IMR-90 (cell line): ENCODE measurements at regions not wholly inside any gene's neighbourhood (a gene's known extent, or its start where the extent isn't known, plus 50 kb on each side); places are given as distances from the start of the nearest gene placed in this dataset.

Experiments used
- ATAC-seq: fragments of 200-7000 bp; cut with Tn5 transposase; 2 replicates; pipeline ENCODE4 v1.9.1; 2020; ENCODE audit warnings: low read depth, mild to moderate bottlenecking, moderate library complexity
- BruUV-seq: library from RNA; stranded (reverse); fragments of 400-500 nt; replicated peaks from 2 replicates; lab custom pipeline; 2021; lab: Mats Ljungman, UMichigan
- CTCF ChIA-PET: fragments of 300-600 bp; formaldehyde crosslinking; extraction: SDS; loops from one replicate; lab custom pipeline; 2021; ENCODE audit warnings: antibody characterized with exemption; lab: Yijun Ruan, JAX
- POLR2A ChIA-PET: fragments of 300-600 bp; sonication (Branson Sonifier 250); formaldehyde crosslinking; loops from one replicate; lab custom pipeline; 2022; ENCODE audit warnings: antibody characterized with exemption; ENCODE audit not compliant: unreplicated experiment; lab: Charles Lee
- DNase-seq: peaks from one replicate; pipeline ENCODE4 v3.0.0; 2013
- H2AFZ ChIP-seq: replicated peaks from 2 replicates; pipeline ENCODE3; 2013; ENCODE audit warnings: low read length, mild to moderate bottlenecking; ENCODE audit not compliant: poor library complexity
- H2AK5ac ChIP-seq: 2 replicates; pipeline ENCODE4 v1.6.1; 2013; ENCODE audit warnings: low read depth, low read length, inconsistent platforms
- H2AK9ac ChIP-seq: replicated peaks from 2 replicates; pipeline ENCODE3; 2013; ENCODE audit warnings: mild to moderate bottlenecking, low read depth, low read length, moderate library complexity; ENCODE audit not compliant: poor library complexity
- H2BK120ac ChIP-seq: 2 replicates; pipeline ENCODE4 v1.6.1; 2013; ENCODE audit warnings: low read depth, low read length, inconsistent platforms
- H2BK15ac ChIP-seq: 3 replicates; pipeline ENCODE4 v1.6.1; 2013; ENCODE audit warnings: low read depth, low read length, inconsistent platforms
- H2BK20ac ChIP-seq: 2 replicates; pipeline ENCODE4 v1.6.1; 2013; ENCODE audit warnings: low read depth, mild to moderate bottlenecking, inconsistent platforms, low read length, moderate library complexity
- H2BK5ac ChIP-seq: 2 replicates; pipeline ENCODE4 v1.6.1; 2013; ENCODE audit warnings: mild to moderate bottlenecking, low read depth, low read length, inconsistent platforms; ENCODE audit not compliant: poor library complexity, severe bottlenecking
- H3K14ac ChIP-seq: replicated peaks from 2 replicates; pipeline ENCODE4 v1.6.1; 2013; ENCODE audit warnings: low read depth, low read length, inconsistent platforms
- H3K18ac ChIP-seq: 2 replicates; pipeline ENCODE4 v1.6.1; 2013; ENCODE audit warnings: low read depth, low read length, control low read depth
- H3K23ac ChIP-seq: 2 replicates; pipeline ENCODE4 v1.6.1; 2013; ENCODE audit warnings: low read depth, low read length, inconsistent platforms
- H3K27ac ChIP-seq: 2 replicates; pipeline ENCODE4 v1.5.1; 2013; ENCODE audit warnings: mild to moderate bottlenecking, control low read depth, low read length; ENCODE audit not compliant: insufficient read depth
- H3K27me3 ChIP-seq: 2 replicates; pipeline ENCODE4 v1.6.1; 2013; ENCODE audit warnings: low read length; ENCODE audit not compliant: control insufficient read depth, insufficient read depth
- H3K36me3 ChIP-seq: 2 replicates; pipeline ENCODE4 v1.6.1; 2013; ENCODE audit warnings: low read length, mixed read lengths; ENCODE audit not compliant: control insufficient read depth, insufficient read depth
- H3K4ac ChIP-seq: 2 replicates; pipeline ENCODE4 v1.6.1; 2013; ENCODE audit warnings: low read depth, low read length, inconsistent platforms
- H3K4me1 ChIP-seq: 2 replicates; pipeline ENCODE4 v1.6.1; 2013; ENCODE audit warnings: low read length, mixed read lengths; ENCODE audit not compliant: control insufficient read depth, insufficient read depth
- H3K4me2 ChIP-seq: 2 replicates; pipeline ENCODE4 v1.6.1; 2013; ENCODE audit warnings: low read depth, mild to moderate bottlenecking, control low read depth, low read length, moderate library complexity
- H3K4me3 ChIP-seq: 2 replicates; pipeline ENCODE4 v1.5.1; 2013; ENCODE audit warnings: low read depth, mild to moderate bottlenecking, control low read depth, low read length, moderate library complexity; ENCODE audit not compliant: insufficient read depth
- H3K56ac ChIP-seq: 2 replicates; pipeline ENCODE4 v1.6.1; 2013; ENCODE audit warnings: low read length, inconsistent platforms; ENCODE audit not compliant: insufficient read depth; ENCODE audit errors: extremely low read depth
- H3K79me1 ChIP-seq, 2 experiments: 2 replicates each; pipeline ENCODE4 v1.6.1; 2013; ENCODE audit warnings: low read length in 2 of 2, inconsistent platforms in 1 of 2, low read depth in 1 of 2
- H3K9ac ChIP-seq: 2 replicates; pipeline ENCODE4 v1.6.1; 2013; ENCODE audit warnings: low read depth, low read length, control low read depth
- H3K9me1 ChIP-seq: 2 replicates; pipeline ENCODE4 v1.6.1; 2013; ENCODE audit warnings: low read length, inconsistent platforms; ENCODE audit not compliant: insufficient read depth
- H3K9me3 ChIP-seq: 2 replicates; pipeline ENCODE4 v1.6.1; 2013; ENCODE audit warnings: low read length; ENCODE audit not compliant: control insufficient read depth, insufficient read depth
- H4K20me1 ChIP-seq: 2 replicates; pipeline ENCODE4 v1.6.1; 2013; ENCODE audit warnings: low read length, inconsistent platforms; ENCODE audit not compliant: insufficient read depth
- H4K5ac ChIP-seq: 2 replicates; pipeline ENCODE4 v1.6.1; 2013; ENCODE audit warnings: mild to moderate bottlenecking, low read depth, low read length, control low read depth
- H4K8ac ChIP-seq, 2 experiments: 2 replicates each; pipeline ENCODE4 v1.6.1; 2013; ENCODE audit warnings: low read depth in 2 of 2, low read length in 2 of 2, control low read depth in 1 of 2, inconsistent platforms in 1 of 2
- H4K91ac ChIP-seq: 2 replicates; pipeline ENCODE4 v1.6.1; 2013; ENCODE audit warnings: low read depth, low read length, inconsistent platforms; ENCODE audit not compliant: insufficient read depth
- BHLHE40 ChIP-seq: fragments of 150-350 bp; IDR thresholded peaks from 2 replicates; pipeline ENCODE4 v1.6.1; 2016; ENCODE audit warnings: mild to moderate bottlenecking, low read depth, low read length
- CEBPB ChIP-seq: IDR thresholded peaks from 2 replicates; pipeline ENCODE4 v1.6.1; 2012; ENCODE audit warnings: low read depth, low read length, improper control_type of control experiment
- CHD1 ChIP-seq: IDR thresholded peaks from 2 replicates; pipeline ENCODE4 v1.6.1; 2012; ENCODE audit warnings: low read depth, low read length, improper control_type of control experiment
- FOS ChIP-seq: fragments of 150-350 bp; IDR thresholded peaks from 2 replicates; pipeline ENCODE4 v1.6.1; 2016; ENCODE audit warnings: low read depth, low read length
- MAFK ChIP-seq: IDR thresholded peaks from 2 replicates; pipeline ENCODE4 v1.6.1; 2012; ENCODE audit warnings: low read depth, low read length, improper control_type of control experiment
- MAZ ChIP-seq: IDR thresholded peaks from 2 replicates; pipeline ENCODE4 v1.6.1; 2012; ENCODE audit warnings: low read depth, mild to moderate bottlenecking, low read length, improper control_type of control experiment, moderate library complexity, borderline replicate concordance
- MXI1 ChIP-seq: IDR thresholded peaks from 2 replicates; pipeline ENCODE4 v1.6.1; 2012; ENCODE audit warnings: low read depth, mild to moderate bottlenecking, low read length, moderate library complexity, borderline replicate concordance
- NFE2L2 ChIP-seq: fragments of 150-350 bp; IDR thresholded peaks from 2 replicates; pipeline ENCODE4 v1.6.1; 2016; ENCODE audit warnings: low read depth, mild to moderate bottlenecking, low read length
- POLR2A ChIP-seq: IDR thresholded peaks from 2 replicates; pipeline ENCODE4 v1.6.1; 2012; ENCODE audit warnings: mild to moderate bottlenecking, low read depth, low read length
- RAD21 ChIP-seq: IDR thresholded peaks from 2 replicates; pipeline ENCODE4 v1.6.1; 2012; ENCODE audit warnings: low read length, improper control_type of control experiment
- RCOR1 ChIP-seq: IDR thresholded peaks from 2 replicates; pipeline ENCODE4 v1.6.1; 2012; ENCODE audit warnings: mild to moderate bottlenecking, low read length, improper control_type of control experiment; ENCODE audit not compliant: insufficient replicate concordance
- RFX5 ChIP-seq: IDR thresholded peaks from 2 replicates; pipeline ENCODE4 v1.8.0; 2012; ENCODE audit warnings: low read depth, mild to moderate bottlenecking, low read length, moderate library complexity
- SMC3 ChIP-seq: fragments of 150-350 bp; IDR thresholded peaks from 2 replicates; pipeline ENCODE4 v1.6.1; 2016; ENCODE audit warnings: low read depth, mild to moderate bottlenecking, antibody characterized with exemption, low read length, moderate library complexity
- WGBS, 2 experiments: methylation state at CpG; one replicate each; pipeline versions ENCODE4 v1.1.5 to v1.1.7; 2013; ENCODE audit warnings: missing lambda C conversion rate in 2 of 2; ENCODE audit not compliant: insufficient read length in 1 of 2; ENCODE audit errors: extremely low coverage in 2 of 2; 5-methylcytosine and 5-hydroxymethylcytosine counted together
- dilution Hi-C: fragments of 300-500 bp; cut with HindIII; formaldehyde crosslinking; loops from one replicate; pipeline ENCODE4 v1.14.3; 2018; ENCODE audit warnings: low sequenced_read_pairs; ENCODE audit not compliant: unreplicated experiment
- in situ Hi-C: fragments of 300-500 bp; cut with MboI; formaldehyde crosslinking; loops from 3 replicates; pipeline ENCODE4 v1.14.3; 2019; ENCODE audit warnings: low sequenced_read_pairs, inconsistent platforms, mixed read lengths
- intact Hi-C: fragments of 100-400 bp; cut with micrococcal nuclease; formaldehyde crosslinking; loops from 2 replicates; pipeline ENCODE4 v1.10.0; 2022
- TF ChIP-seq, protein P1 (sequence below): conservative IDR thresholded peaks from 2 replicates; pipeline ENCODE4 v1.5.1; 2012; ENCODE audit warnings: mild to moderate bottlenecking, low read depth, low read length, improper control_type of control experiment
- TF ChIP-seq, protein P2 (sequence below): fragments of 150-350 bp; IDR thresholded peaks from 2 replicates; pipeline ENCODE4 v1.6.1; 2016; ENCODE audit warnings: low read depth, mild to moderate bottlenecking, low read length, moderate library complexity, borderline replicate concordance
- TF ChIP-seq, protein P3 (sequence below): fragments of 150-350 bp; IDR thresholded peaks from 2 replicates; pipeline ENCODE4 v1.6.1; 2017; ENCODE audit warnings: mild to moderate bottlenecking, antibody characterized with exemption, low read length, low read depth

DNA sequence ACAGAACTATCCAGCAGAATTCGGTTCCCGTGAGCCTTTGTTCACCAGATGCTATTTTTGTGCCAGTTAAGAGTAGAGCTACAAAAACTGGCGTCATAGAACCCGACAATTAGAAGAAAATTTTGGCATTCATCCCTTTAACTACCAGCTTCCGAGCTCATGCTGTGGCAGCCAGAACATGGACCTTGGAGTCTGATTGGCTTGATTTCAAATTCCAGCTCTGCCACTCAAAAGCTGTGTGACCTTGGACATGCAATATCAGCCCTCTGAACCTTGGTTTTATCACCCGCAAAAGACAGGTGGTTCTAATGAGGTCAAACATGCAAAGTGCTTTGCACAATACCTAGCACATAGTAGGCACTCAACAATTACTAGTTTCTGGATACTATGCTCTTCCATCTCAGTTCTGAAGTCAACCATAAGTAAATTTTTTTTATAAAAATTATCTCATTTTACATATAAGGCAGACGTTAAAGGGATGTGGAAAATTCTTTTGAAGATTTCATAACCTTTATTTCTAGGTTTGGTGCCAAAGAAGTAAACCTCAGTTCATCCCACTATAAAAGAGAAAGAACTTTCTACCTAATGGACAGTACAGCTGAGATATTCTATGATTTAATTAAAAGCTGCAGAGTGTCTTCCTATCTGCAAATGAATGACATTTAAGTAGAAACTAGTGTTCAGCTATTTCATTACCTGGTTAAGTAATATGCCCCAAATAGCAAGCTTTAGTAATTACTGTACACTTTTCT lies 331.5 kb downstream of the HAPSTR1 start:
- Histone ChIP-seq H2AFZ (no peak overlapping the region), H2BK5ac (no peak overlapping the region), H4K5ac (no peak overlapping the region), H3K9ac (no peak overlapping the region), H3K9me1 (no peaks in the 10 kb centered on the region), H3K9me3 (peaks cover 16% of the 10 kb centered on the region), H3K4me1 (no peaks in the 10 kb centered on the region), H3K36me3 (no peaks in the 10 kb centered on the region), H3K4me3 (no peak overlapping the region), H3K56ac (no peak overlapping the region), H2AK9ac (no peak overlapping the region), H3K4ac (no peak overlapping the region), H2BK15ac (no peak overlapping the region), H3K27me3 (no peaks in the 10 kb centered on the region), H3K23ac (no peak overlapping the region), H3K18ac (no peak overlapping the region), H3K14ac (no peak overlapping the region), H2BK20ac (no peak overlapping the region), H3K79me1 (no peaks in the 10 kb centered on the region), H4K20me1 (no peaks in the 10 kb centered on the region), H4K91ac (no peak overlapping the region), H2BK120ac (no peak overlapping the region), H3K27ac (no peak overlapping the region), H2AK5ac (no peak overlapping the region), H4K8ac (no peak overlapping the region), H3K4me2 (no peak overlapping the region)
- CTCF ChIA-PET, result no interaction called here
- no TSS peak for BruUV-seq
- intact Hi-C loops, result no loop called here
- dilution Hi-C loops, result no loop called here
- ATAC-seq (no peak), DNase-seq (no peak)
- TF ChIP-seq RAD21 (no peak), CHD1 (no peak), RFX5 (no peak), SMC3 (no peak), MXI1 (no peak), MAFK (no peak), POLR2A (no peak), RCOR1 (no peak), BHLHE40 (no peak), FOS (no peak), NFE2L2 (no peak), MAZ (no peak), CEBPB (no peak)
- TF ChIP-seq, protein P1, sequence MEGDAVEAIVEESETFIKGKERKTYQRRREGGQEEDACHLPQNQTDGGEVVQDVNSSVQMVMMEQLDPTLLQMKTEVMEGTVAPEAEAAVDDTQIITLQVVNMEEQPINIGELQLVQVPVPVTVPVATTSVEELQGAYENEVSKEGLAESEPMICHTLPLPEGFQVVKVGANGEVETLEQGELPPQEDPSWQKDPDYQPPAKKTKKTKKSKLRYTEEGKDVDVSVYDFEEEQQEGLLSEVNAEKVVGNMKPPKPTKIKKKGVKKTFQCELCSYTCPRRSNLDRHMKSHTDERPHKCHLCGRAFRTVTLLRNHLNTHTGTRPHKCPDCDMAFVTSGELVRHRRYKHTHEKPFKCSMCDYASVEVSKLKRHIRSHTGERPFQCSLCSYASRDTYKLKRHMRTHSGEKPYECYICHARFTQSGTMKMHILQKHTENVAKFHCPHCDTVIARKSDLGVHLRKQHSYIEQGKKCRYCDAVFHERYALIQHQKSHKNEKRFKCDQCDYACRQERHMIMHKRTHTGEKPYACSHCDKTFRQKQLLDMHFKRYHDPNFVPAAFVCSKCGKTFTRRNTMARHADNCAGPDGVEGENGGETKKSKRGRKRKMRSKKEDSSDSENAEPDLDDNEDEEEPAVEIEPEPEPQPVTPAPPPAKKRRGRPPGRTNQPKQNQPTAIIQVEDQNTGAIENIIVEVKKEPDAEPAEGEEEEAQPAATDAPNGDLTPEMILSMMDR, result no peak
- TF ChIP-seq, protein P2, sequence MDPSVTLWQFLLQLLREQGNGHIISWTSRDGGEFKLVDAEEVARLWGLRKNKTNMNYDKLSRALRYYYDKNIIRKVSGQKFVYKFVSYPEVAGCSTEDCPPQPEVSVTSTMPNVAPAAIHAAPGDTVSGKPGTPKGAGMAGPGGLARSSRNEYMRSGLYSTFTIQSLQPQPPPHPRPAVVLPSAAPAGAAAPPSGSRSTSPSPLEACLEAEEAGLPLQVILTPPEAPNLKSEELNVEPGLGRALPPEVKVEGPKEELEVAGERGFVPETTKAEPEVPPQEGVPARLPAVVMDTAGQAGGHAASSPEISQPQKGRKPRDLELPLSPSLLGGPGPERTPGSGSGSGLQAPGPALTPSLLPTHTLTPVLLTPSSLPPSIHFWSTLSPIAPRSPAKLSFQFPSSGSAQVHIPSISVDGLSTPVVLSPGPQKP, result no peak
- TF ChIP-seq, protein P3, sequence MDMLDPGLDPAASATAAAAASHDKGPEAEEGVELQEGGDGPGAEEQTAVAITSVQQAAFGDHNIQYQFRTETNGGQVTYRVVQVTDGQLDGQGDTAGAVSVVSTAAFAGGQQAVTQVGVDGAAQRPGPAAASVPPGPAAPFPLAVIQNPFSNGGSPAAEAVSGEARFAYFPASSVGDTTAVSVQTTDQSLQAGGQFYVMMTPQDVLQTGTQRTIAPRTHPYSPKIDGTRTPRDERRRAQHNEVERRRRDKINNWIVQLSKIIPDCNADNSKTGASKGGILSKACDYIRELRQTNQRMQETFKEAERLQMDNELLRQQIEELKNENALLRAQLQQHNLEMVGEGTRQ, result no peak
- POLR2A ChIA-PET, result no interaction called here
- 41% methylated on average over 4 of the region's 7 CpGs; no CpG with 5 or more reads in 1 of the 2 experiments for WGBS, 2 experiments
- in situ Hi-C loops, result no loop called here
